Ectodermal cell (in vitro differentiated cells): ENCODE measurements at regions not wholly inside any gene's neighbourhood (a gene's known extent, or its start where the extent isn't known, plus 50 kb on each side); places are given as distances from the start of the nearest gene placed in this dataset.
"Not testable (repeated sequence)": the region's sequence is repeated elsewhere in the genome, so short reads cannot be mapped to it uniquely, and the experiment has no call there.

ENCODE experiments used
- H3K27ac ChIP-seq: 2 replicates; pipeline ENCODE4 v1.7.0; 2013; ENCODE audit warnings: mild to moderate bottlenecking, low read depth, low read length; ENCODE audit not compliant: insufficient read depth, poor library complexity, severe bottlenecking
- H3K27me3 ChIP-seq: 2 replicates; pipeline ENCODE4 v1.7.0; 2013; ENCODE audit warnings: mild to moderate bottlenecking, low read length; ENCODE audit not compliant: insufficient read depth, control insufficient read depth, poor library complexity, severe bottlenecking
- H3K36me3 ChIP-seq: one replicate; pipeline ENCODE4 v1.7.0; 2013; ENCODE audit warnings: low read length; ENCODE audit not compliant: control insufficient read depth, insufficient read depth
- H3K4me1 ChIP-seq: one replicate; pipeline ENCODE4 v1.7.0; 2013; ENCODE audit warnings: low read length; ENCODE audit not compliant: control insufficient read depth, insufficient read depth
- H3K4me3 ChIP-seq: 2 replicates; pipeline ENCODE4 v1.7.0; 2013; ENCODE audit warnings: low read depth, low read length, control low read depth; ENCODE audit not compliant: insufficient read depth
- H3K9me3 ChIP-seq: 2 replicates; pipeline ENCODE4 v1.7.0; 2013; ENCODE audit warnings: mild to moderate bottlenecking, low read length, moderate library complexity; ENCODE audit not compliant: control insufficient read depth
- WGBS, 2 experiments: methylation state at CpG; one replicate each; pipeline ENCODE4 v1.1.7; 2013; ENCODE audit warnings: missing lambda C conversion rate in 2 of 2; 5-methylcytosine and 5-hydroxymethylcytosine counted together

DNA sequence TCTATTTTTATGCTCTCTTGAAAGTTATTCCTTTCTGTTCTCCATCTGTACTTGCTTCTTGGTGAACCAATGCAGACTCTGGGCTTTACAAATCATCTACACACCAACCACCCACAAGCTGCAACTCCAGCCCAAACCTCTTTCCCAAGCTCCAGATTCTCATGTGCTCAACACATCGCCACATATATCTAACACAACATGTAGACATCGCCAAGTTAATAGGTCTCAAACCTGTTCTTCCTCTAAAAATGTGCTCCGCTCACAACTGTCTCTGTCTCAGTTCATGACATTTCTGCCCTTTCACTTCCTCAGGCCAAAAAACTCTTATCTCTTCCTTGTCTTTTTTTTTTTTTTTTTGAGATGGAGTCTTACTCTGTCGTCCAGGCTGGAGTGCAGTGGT lies 95.7 kb upstream of the EEPD1 start:
- H3K9me3 ChIP-seq = no peaks in the 10 kb centered on the region
- H3K4me1 ChIP-seq = no peaks in the 10 kb centered on the region
- no peak overlapping the region for H3K4me3 ChIP-seq
- H3K27ac ChIP-seq = no peak overlapping the region
- 91 to 95% methylated on average over 4 of the region's 4 CpGs for WGBS, 2 experiments
- no peaks in the 10 kb centered on the region for H3K27me3 ChIP-seq
- H3K36me3 ChIP-seq = no peaks in the 10 kb centered on the region

DNA sequence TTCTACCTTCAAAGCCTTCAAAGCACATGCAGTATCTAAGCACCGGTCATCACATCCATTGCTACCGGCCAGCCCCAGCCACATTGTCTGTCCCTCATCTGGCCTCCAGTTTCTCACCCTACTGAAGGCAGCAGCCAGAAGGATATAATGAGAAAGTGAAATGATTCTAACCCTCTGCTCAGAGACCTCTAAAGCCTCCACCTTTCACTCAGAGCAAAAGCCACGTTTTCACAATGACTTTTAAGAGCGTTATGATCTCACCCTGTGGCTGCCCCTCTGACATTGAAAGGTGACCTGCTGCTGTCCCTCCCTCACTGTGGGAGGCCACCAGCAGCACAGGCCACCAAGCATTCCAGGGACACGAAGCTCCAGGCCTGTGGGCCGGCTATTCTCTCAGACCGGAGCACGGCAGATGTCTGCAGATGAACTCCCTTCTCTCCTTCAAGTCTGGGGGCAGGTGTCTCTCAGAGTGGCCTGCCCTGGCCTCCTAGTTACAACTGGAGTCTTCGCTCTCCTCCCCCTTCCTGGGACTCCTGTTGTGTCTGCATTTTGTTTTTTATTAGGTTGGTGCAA lies 94.9 kb upstream of the EEPD1 start:
- Histone ChIP-seq H3K27ac (no peak overlapping the region), H3K36me3 (no peaks in the 10 kb centered on the region), H3K9me3 (no peaks in the 10 kb centered on the region), H3K4me3 (no peak overlapping the region), H3K27me3 (no peaks in the 10 kb centered on the region), H3K4me1 (no peaks in the 10 kb centered on the region)
- WGBS, 2 experiments = 61 to 69% methylated on average over 9 of the region's 9 CpGs

- H3K4me1 ChIP-seq, H3K4me3 ChIP-seq, H3K36me3 ChIP-seq, H3K27me3 ChIP-seq, H3K27ac ChIP-seq, H3K9me3 ChIP-seq: not testable (repeated sequence)
- 90 to 98% methylated on average over 9 to 10 of the region's 11 CpGs for WGBS, 2 experiments
Measured at GRCh38 chr7:36060388-36060787, 92.7 kb upstream of the EEPD1 start.

DNA sequence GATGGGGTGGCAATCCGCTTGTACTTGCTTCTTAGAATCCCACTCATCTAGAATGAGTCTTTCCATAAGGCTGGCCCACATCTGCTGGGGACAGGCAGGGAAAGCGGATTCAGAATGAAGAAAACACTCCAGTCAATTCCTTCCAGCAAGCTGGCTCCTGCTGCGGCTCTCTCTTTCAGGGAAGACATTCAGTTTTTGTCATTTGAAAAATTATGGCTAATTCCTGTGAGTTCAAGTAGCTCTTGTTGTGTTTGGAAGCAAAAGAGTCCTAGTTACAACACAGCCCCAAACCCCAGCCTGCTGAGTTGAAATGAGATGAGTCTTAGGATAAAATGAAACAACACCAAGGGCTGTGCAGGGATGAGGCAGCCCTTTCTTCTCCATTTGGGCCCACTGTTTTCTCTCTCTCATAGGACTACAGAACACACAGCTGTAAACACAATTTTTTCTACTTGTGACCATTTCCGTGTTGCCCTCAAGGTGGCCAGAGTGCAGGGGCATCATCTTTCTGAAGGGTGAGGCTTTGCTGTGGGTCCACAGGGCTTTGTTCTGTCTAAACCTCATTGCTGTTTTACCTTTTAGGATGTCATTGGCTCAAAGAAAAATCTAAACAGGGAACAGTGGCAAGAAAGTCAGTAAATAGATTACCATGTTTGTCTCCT lies 90.8 kb upstream of the EEPD1 start:
- Histone ChIP-seq H3K27me3 (no peaks in the 10 kb centered on the region), H3K4me3 (no peak overlapping the region), H3K9me3 (no peaks in the 10 kb centered on the region), H3K27ac (no peak overlapping the region), H3K4me1 (no peaks in the 10 kb centered on the region), H3K36me3 (no peaks in the 10 kb centered on the region)
- 87 to 92% methylated on average over 4 of the region's 4 CpGs for WGBS, 2 experiments

DNA sequence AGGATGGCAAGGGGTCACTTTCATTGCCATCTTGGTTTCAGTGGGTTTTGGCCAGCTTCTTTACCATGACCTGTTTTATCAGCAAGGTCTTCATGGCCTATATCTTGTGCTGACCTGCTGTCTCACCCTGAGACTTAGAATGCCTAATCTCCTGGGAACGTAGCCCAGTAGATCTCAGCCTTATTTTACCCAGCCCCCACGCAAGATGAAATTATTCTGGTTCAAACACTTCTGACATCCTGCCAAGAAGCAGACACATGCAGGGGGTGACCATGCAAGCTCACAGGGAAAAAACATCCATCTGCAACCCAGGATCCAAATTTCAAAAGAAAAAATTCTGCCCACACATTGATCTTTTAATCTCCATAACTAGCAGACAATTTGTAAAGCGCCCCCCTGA lies 88.4 kb upstream of the EEPD1 start:
- WGBS, 2 experiments = 94 to 95% methylated on average over 3 of the region's 3 CpGs
- Histone ChIP-seq H3K27ac (no peak overlapping the region), H3K27me3 (no peaks in the 10 kb centered on the region), H3K36me3 (no peaks in the 10 kb centered on the region), H3K4me3 (no peak overlapping the region), H3K9me3 (no peaks in the 10 kb centered on the region), H3K4me1 (no peaks in the 10 kb centered on the region)

GRCh38 chr7:36065563-36066342 lies 87.3 kb upstream of the EEPD1 start:
- not testable (repeated sequence) for H3K27me3 ChIP-seq, H3K9me3 ChIP-seq, H3K36me3 ChIP-seq, H3K4me3 ChIP-seq, H3K4me1 ChIP-seq, H3K27ac ChIP-seq
- WGBS, 2 experiments = 95 to 96% methylated on average over 10 of the region's 10 CpGs

DNA sequence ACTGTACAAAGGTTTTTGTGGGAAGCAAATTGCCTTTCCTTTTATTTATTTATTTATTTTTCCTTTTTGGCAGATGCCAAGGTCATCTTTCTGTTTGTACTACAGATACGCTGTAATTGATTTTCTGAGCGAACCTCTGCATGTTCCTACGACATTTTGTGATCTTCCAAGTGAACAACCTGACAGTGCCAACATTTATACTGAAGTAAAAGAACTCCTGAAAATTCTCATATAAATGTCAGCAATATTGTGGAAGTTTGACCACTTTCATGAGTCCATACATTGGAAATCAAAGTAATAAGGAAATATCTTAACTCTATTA lies 86.8 kb upstream of the EEPD1 start:
- Histone ChIP-seq H3K9me3 (no peaks in the 10 kb centered on the region), H3K4me3 (no peak overlapping the region), H3K36me3 (no peaks in the 10 kb centered on the region), H3K27ac (no peak overlapping the region), H3K4me1 (no peaks in the 10 kb centered on the region), H3K27me3 (no peaks in the 10 kb centered on the region)
- 96 to 97% methylated on average over 3 of the region's 3 CpGs for WGBS, 2 experiments

GRCh38 chr7:36070230-36070629 lies 82.8 kb upstream of the EEPD1 start:
- H3K4me1 ChIP-seq = peaks cover under 1% of the 10 kb centered on the region
- WGBS, 2 experiments = 93 to 95% methylated on average over 8 of the region's 8 CpGs
- H3K36me3 ChIP-seq = no peaks in the 10 kb centered on the region
- H3K27me3 ChIP-seq = no peaks in the 10 kb centered on the region
- H3K9me3 ChIP-seq = no peaks in the 10 kb centered on the region
- no peak overlapping the region for H3K27ac ChIP-seq
- no peak overlapping the region for H3K4me3 ChIP-seq

GRCh38 chr7:36071605-36072004 lies 81.4 kb upstream of the EEPD1 start:
- no peaks in the 10 kb centered on the region for H3K27me3 ChIP-seq
- no peaks in the 10 kb centered on the region for H3K9me3 ChIP-seq
- H3K4me1 ChIP-seq = peaks cover 5% of the 10 kb centered on the region
- no peak overlapping the region for H3K4me3 ChIP-seq
- no peaks in the 10 kb centered on the region for H3K36me3 ChIP-seq
- 89 to 100% methylated on average over 1 of the region's 1 CpG for WGBS, 2 experiments
- no peak overlapping the region for H3K27ac ChIP-seq

- Histone ChIP-seq H3K4me3 (no peak overlapping the region), H3K27ac (no peak overlapping the region), H3K9me3 (no peaks in the 10 kb centered on the region), H3K27me3 (no peaks in the 10 kb centered on the region), H3K4me1 (peaks cover 5% of the 10 kb centered on the region), H3K36me3 (no peaks in the 10 kb centered on the region)
- 94 to 99% methylated on average over 4 of the region's 4 CpGs for WGBS, 2 experiments
Measured at GRCh38 chr7:36072620-36073019, 80.4 kb upstream of the EEPD1 start.
